Kasumi-1 (cell line): ENCODE measurements at regions not wholly inside any gene's neighbourhood (a gene's known extent, or its start where the extent isn't known, plus 50 kb on each side); places are given as distances from the start of the nearest gene placed in this dataset.
"Not testable (repeated sequence)": the region's sequence is repeated elsewhere in the genome, so short reads cannot be mapped to it uniquely, and the experiment has no call there.

Experiments
- DNase-seq, 2 experiments: peaks; one replicate each; lab custom pipeline; 2025; lab: John Stamatoyannopoulos, UW

DNA sequence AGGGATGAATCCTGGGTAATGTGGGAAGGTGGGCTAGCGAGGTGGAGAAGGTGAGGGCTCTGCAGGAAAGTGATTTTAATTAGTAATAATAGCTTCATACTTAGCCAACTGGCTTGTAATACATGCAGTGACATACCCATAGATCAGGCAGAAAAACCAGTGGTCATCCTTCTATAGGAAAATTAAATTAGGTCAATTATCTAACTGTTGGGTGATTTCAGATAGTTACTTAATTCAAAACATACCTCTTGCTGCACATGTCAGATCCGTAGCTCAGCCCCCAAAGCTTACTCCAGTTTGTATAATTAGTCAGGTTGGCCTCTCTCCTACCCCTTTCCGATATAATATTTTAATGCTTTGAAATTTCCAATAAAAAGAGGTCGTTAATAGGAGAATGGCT is 137.0 kb downstream of the TMEM114 start:
- no peak for DNase-seq

DNA sequence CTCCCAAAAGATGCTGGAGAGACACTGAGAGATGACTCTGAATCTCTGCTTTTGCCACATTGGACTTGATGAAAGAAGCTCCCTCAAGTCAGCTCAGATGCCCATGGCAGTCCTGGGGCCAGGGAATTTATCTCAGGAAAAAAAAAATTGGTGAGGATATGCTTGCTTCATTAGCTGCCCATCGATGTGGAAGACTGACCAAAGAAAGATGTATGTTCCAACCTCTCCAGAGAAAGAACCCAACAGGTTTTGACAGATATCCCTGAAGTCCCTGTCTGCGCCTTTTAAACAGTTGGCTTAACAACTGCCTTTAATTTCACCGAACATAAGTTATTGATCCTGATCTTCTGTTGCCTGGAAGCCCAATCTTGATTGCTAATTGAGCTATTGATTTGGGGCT is 137.4 kb downstream of the TMEM114 start:
- DNase-seq, result no peak

DNA sequence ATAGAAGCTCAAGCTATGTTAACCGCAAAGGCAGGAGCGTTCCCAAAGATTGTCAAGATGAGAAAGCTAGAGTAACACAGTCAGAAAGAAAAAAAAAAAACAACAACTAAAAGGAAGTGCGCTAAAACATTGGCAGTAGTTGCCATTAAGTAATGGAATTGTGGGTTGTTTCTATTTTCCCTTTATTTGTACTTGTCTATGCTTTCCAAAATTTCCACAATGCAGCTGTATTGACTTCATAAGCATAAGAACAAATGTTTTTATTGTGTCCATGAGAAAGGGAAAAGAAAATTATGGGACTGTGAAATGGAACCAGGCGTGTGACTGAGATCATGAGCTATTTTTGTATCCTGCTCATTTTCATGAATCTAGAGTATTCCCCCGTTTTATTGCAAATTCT is 153.4 kb downstream of the TMEM114 start:
- DNase-seq, result no peak

DNA sequence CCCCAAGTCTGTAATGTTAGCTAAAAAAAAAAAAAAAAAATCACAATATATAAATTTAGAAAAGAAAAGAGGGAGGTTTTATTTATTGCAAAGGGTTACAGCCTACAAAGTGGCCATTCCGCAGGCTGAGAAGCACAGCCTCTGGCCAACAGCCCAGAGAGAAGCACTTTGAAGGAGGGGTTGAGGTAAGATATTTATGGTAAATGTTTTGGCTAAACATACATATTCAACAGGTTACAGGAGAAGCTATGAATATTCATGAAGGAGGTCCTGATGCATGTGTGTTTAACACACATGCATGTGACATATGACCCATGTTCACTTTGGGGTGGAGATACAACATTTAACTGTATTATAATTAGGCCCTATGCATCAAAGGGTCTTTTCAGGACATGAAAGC is 158.5 kb downstream of the TMEM114 start:
- DNase-seq, result no peak

DNA sequence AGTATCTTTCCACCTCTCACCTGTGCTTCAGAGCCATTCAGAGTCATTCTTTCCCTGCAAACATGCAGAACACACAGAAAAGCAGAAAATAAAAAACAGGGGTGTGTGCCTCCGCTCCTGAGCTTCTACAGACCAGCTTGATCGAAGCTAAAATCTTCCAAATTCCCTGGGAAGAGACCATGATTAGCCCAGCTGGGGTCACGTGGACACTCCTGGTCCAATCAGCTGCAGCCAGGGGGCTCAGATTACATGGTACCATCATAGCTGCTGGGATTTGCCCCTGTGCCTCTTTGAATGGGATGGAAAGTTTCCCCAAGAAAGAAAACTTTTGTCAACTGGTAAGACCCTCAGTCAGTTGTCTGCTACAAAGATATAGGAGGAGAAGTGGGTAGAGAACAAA is 159.9 kb downstream of the TMEM114 start:
- no peak for DNase-seq

DNA sequence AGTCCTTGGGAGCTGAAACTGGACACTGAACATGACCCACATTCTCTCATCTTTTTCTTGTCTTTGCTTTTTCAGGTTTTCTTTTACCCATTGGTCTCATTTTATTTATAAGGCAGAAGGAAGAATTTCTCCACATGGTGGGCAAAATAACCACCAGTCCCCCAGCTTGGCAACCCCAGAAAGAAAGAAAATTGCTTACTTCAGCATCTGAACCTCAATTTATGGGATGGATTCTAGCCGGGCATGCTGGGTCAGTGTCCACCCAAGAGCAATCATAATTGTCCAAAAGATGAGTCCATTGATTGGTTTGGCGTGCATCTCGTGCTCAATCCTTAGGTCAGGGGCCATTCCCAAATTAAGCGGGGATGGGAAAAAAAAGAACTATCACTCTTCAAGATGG is 163.7 kb downstream of the TMEM114 start:
- no peak for DNase-seq

DNA sequence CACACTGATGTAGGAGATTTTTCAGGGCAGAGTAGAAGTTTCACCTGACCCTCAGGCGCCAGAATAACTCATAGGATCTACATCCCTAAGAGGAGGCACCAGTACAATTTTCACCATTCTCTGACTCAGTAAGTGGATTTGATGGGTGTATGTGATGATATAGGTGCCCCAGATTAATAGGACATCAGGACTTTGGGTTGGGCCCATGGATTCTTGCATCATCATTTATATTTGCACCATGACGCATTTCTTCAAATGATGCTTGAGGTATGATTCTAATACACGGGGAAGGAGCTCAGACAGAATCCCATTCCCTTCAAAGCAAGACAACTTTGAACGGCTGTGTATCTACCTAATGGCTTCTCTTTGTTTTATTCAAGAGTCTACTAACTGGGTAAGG is 173.2 kb downstream of the TMEM114 start:
- no peak for DNase-seq

DNA sequence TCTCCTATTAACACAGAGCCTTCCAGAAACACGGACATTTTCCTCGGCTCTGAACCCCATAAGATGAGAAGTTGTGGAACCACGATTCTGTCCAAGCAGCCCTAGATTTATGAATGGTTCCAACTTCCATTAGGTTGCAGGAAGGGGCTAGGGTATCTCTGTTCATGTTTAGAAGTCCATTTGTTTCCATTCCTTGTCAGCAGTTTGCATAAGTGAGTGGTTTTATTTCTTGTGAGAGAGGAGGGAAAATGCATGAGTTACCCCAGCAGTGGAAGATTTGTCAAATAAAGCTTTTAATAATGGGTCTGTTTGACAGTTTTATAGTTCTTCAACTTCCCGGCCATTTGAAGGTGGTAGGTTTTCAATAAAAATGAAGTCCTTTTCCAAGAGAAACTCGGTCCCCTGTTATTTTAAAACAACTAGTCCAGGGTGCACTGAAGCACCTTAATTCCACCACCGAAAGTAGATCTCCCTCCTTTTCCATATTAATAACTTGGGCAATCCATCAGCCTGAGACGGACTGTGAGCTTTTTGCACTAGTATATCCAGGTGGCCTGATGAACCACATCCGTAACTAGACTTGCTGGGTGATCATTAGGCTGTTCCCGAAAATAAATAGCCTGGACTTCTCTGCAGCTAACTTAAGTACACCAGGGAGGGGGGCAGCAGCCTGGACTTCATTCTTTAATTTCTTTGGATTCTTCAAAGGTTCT is 181.3 kb downstream of the TMEM114 start:
- DNase-seq, result no peak

DNA sequence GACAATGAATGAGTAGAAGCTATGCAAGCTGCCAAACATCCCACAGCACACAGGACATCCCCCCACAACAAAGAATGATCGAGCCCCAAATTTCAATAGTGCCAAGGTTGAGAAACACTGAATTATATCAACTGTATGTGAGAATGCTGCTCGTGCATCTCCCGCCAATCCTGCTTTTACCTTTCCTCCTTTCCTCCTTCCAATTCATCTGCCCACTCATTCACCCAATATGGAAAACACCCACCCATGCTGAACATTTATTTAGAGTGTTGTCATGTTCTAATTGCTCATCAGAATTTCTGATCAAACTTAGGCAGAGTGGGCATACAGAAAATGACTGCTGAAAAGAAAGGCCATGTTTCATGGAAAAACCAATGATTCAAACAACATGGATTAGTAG is 183.0 kb downstream of the TMEM114 start:
- no peak for DNase-seq

DNA sequence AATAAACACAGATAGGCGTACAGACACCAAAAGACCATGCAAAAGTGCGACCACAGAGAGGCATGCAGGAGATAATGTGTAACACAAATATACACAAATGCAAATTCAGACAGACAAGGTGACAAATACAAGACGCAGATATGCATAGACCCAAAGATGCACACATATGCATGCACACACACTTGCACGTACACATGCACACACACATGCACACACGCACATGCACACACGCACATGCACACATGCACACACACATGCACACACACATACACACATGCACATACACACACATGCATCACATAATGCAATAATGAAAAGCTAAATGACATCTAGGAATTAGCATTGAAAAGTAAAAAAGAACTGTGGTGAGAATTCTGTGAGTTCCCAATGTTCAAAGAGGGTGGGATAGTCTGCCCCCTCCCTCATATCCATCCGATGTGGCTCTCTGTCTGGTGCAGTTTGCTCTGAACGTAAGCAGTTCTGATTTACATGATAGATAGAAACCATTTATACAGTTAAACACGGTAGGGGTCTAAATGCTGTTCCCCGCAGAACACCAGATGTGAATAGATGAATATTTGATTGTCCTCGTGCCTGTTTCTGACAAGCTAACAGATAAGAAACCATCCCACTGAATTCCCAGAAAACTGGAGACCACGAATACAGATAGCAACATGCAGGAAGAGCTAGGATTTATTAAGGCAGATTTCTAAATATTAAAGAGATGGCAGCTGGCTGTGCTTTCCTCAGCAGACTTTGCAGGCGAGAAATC is 186.1 kb downstream of the TMEM114 start:
- no peak for DNase-seq

DNA sequence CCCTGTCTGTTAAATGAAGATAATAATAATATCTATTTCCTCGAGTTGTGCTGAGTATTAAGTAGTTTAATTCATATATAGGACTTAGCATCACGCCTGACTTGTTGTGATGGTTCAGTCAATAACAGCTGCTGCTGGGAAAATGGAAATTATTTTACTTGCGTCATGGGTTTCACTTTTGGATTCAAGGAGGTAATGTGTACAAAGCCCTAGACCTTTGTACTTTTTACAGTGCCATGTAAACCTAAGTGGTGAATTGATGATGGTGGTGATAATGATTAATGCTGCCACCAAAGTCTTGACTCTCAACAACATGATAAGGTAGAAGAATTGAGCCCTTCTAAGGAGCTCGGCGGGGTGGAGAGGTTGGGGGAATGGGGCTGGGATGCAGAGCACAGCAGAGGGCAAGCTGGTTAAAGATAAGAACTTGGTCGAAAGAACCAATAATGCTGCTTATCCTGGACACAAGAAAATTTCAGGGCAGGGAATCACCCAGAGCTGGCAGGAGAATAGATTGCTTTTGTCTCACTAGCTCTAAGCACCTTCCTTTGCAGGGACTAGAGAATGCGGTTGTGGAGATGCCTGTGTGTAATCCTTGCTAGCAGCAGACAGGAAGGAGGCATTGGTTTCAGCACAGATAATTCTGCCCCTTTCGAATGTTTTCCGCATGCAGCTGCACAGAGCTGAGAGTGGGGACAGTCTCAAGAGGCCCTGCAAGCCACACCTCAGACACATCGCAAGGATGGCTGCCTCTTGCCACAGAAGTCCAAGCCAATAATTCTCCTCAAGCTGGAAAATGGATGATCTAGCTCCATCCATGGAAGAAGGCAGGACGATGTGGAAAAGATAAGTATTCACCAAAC is 187.1 kb downstream of the TMEM114 start:
- DNase-seq, result no peak

DNA sequence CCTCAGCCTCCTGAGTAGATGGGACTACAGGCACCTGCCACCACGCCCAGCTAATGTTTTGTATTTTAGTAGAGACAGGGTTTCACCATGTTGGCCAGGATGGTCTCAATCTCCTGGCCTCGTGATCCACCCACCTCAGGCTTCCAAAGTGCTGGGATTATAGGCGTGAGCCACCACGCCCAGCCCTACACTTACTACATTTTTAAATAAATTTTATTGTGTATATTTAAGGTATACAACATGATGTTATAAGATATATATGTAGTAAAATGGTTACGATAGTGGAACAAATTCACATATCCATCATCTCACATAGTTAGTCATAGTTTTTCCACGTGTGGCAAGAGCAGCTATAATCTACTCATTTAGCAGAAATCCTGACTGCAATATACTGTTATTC is 189.6 kb downstream of the TMEM114 start:
- DNase-seq, result not testable (repeated sequence)

DNA sequence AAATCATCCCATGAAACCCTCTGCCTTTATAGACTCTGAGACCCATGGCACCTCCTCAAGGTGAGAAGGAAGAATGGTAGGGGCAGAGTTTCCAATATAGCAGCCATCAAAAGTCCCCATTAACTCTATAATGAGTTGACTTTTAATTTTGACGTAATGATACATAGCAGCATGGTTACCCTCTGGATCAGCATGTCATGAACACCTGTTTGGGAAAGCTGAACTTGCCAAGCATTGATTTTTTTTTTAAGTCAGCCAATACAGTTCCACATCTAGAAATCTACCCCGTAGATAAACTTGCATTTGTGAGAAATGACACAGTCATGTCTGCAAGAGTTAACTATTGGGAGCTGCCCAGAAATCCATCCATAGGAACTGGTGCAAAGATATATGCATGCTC is 191.8 kb downstream of the TMEM114 start:
- no peak for DNase-seq

DNA sequence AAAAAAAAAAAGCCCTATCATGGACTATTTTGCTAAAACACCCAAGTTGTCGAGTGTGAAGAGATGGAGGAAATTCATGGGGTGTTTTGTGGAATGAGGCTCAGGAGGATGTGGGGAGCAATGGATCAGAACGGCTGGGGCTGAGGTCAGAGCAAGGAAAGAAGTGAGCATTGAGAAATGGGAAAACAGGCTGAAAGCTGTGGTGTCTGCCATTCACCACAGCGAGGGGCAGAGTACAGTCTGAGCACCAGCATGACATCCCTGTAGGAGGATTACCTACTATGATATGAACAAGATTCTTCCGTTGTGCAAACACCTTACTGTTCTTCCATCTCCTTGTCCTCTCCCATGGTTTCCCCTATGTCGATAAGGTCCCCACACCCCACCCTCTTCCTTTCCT is 193.1 kb downstream of the TMEM114 start:
- no peak for DNase-seq

DNA sequence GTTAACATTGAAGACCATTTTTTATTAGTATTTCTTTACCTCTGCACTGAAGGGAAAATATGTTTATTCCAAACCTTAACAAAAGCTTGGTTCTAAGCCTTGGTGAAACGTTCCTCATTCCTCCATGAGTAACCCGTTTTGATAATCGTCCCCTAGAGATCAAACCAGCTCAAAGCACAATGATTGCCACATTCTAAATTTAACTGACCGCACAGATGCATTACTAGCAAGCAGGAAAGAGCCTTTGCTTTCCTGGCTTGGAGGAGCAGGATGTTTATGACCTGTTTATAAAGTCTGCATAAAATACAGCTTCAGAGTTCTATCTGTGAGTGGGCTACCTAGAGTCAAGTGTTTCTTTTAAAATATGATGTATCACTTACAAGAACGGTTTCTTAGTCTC is 193.8 kb downstream of the TMEM114 start:
- DNase-seq, result no peak

DNA sequence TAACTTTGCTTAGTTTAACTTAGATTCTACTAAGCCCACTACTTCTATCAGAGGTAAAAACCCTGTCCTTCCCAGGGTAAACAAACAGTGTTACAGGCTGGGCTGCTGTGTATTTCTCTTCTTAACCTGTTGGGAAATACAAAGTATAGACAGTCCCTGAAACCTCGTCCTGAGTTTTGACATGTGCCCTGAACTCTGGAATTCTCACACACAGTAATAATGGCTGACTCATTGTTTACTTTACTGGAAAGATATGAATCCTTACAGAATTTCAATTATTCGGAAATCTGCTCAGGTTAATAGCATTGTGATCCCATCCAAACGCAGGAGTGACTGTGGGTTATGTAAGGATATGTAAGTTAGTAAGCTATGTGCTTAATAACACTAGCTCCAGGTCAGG is 199.1 kb downstream of the TMEM114 start:
- no peak for DNase-seq

DNA sequence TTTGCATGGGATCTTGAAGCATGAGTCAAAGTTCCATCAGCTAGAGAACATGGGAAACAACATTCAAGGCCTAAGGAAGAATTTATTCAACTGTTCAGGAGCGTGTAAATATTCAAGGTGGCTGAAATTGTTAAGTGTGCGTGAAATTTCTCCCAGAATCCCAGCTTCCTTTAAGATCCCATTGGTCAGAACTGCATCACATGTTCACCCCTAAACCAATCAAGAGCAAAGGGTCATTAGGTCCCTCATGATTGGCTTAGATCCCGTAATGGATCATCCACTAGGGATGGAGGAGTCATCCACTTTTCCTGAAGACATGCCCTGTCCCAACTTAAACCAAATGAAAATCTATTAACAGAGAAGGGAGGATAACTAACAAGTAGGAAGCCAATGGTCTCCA is 201.6 kb downstream of the TMEM114 start:
- no peak for DNase-seq

DNA sequence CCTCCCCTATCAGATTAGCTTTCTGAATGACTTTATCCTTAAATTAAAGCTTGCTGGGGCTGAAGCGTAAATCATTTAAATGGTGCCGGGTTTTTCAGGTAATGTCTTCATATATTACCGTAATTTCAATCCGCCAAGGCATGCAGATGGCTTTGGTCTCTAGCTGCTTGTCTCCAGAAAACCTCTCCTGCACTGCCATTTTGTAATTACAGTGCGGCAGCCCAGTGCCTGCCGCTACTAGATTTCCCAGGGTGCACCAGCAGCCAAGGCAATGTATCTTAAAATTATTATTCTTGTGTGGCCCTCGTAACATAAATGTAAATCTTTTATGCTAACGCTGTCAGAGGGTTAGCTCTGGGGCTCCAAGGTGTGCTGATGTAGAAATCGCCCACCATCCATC is 208.5 kb downstream of the TMEM114 start:
- DNase-seq, result no peak

DNA sequence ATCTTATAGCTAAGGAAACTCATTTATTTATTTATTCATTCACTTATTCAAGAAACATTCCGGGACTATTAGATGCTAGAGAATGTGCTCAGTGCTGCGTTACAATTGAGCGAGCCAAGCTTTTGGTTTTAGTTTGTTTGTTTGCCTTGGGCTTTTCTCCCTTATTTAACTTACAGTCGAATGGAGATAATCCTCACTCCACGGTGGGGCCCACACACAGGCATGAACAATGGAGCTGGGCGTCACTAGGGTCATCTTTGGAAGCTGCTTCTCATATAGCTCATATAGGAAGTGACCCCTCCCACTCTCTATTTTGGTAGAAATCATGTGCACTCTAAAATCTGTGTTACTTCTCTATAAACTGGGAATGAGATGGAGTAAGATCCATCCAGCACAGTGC is 210.0 kb downstream of the TMEM114 start:
- no peak for DNase-seq

DNA sequence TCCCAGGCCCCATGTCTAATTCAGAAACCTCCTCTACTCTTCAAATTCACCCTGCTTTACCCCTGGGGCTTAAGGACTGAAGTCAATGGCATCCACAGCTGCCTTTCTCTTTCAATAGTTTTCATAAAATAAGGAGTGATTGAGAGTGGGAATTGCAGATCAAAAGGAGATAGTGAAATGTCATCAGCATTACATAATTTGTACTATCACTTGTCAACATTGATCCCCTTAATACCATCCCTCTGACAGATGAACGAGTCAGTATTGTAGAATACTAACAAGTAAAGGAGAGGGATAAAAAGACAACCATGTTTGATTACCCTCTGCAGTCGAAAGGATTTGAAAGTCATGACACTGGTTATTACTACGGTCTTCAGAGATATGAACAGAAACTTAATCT is 212.4 kb downstream of the TMEM114 start:
- no peak for DNase-seq

DNA sequence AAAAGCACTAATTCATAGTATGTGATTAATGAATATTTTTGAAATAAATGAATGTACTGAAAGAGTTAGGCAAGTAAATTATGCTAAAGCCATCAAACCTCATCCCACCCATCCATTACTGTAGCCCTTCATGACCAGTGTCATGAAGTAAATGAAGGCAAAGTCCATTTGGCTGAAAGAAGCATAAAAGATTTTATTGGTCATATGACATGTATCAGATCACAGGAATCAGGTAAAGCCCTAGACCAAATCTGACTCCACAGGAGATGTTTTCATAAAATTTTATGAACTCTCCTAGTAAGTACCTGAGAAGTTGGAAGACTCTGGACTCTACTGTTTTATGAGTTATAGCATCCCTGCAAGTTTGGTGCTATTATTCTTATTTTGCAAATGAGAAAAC is 213.5 kb downstream of the TMEM114 start:
- no peak for DNase-seq

DNA sequence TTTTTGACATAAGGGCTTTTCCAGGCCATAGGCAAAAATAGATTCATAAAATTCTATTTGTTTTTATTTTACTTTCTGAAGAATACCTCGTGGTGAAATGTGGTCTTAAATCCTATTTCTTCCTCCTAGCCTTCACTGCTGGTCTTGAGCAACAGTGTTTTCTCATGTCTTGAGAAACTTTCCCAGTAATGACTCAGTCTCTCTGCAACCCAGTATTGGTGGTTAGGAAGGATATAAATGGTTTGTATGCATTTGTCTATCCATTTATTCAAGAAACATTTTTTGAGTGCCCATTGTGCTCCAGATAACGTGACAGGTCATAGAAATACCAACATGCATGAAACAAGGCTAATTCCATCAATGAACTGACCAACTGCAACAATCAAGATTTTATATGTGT is 213.9 kb downstream of the TMEM114 start:
- DNase-seq, result no peak

DNA sequence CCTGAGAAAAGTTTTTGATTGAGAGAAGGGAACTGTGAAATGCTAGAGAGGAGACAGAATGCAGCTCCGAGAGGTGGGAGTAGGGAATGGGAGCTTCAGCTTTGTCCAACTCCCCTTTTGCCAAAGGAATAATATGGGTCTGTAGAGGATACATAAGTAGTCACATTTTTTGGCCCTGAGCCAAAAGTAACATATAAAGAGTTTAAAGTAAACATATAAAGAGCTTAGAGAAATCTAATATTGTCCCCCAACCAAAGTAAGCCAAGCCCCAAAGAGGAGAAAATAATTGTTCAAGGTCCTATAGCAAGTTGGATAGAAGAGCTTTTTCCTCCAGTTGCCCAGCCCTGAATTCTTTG is 215.1 kb downstream of the TMEM114 start:
- no peak for DNase-seq
